BJ (cell line): ENCODE measurements at regions not wholly inside any gene's neighbourhood (a gene's known extent, or its start where the extent isn't known, plus 50 kb on each side); places are given as distances from the start of the nearest gene placed in this dataset.

Experiments
- CTCF ChIA-PET: fragments of 350-600 bp; formaldehyde crosslinking; extraction: SDS; loops from one replicate; lab custom pipeline; 2021; ENCODE audit warnings: antibody characterized with exemption, inconsistent platforms; lab: Yijun Ruan, JAX
- POLR2A ChIA-PET: fragments of 300-600 bp; sonication (Branson Sonifier 250); formaldehyde crosslinking; extraction: SDS; loops from one replicate; lab custom pipeline; 2021; ENCODE audit warnings: antibody characterized with exemption; lab: Charles Lee
- DNase-seq: peaks from one replicate; pipeline ENCODE4 v3.0.0-alpha.2; 2011; ENCODE audit warnings: low read depth
- H3K27me3 ChIP-seq: 2 replicates; pipeline ENCODE4 v1.6.0; 2011; ENCODE audit warnings: low read length; ENCODE audit not compliant: control insufficient read depth, insufficient read depth
- H3K36me3 ChIP-seq: 2 replicates; pipeline ENCODE4 v1.5.1; 2011; ENCODE audit warnings: low read length; ENCODE audit not compliant: control insufficient read depth, insufficient read depth
- H3K4me3 ChIP-seq: 2 replicates; pipeline ENCODE4 v1.5.1; 2011; ENCODE audit warnings: low read depth, mild to moderate bottlenecking, control low read depth, low read length
- CTCF ChIP-seq: IDR thresholded peaks from 2 replicates; pipeline ENCODE4 v1.5.1; 2011; ENCODE audit warnings: low read depth, mild to moderate bottlenecking, control low read depth, inconsistent platforms, low read length, moderate library complexity; ENCODE audit not compliant: insufficient read depth

- no peak for TF ChIP-seq CTCF
- no peaks in the 10 kb centered on the region for H3K36me3 ChIP-seq
- CTCF ChIA-PET, result no interaction called here
- POLR2A ChIA-PET, result no interaction called here
- no peak overlapping the region for H3K4me3 ChIP-seq
- no peak for DNase-seq
- H3K27me3 ChIP-seq, result peaks cover 19% of the 10 kb centered on the region
These were observed 172.2 kb downstream of the CDC5L start for GRCh38 chr6:44559486-44560270.

- ChIA-PET POLR2A (no interaction called here), CTCF (no interaction called here)
- Histone ChIP-seq H3K27me3 (peaks cover 19% of the 10 kb centered on the region), H3K4me3 (no peak overlapping the region), H3K36me3 (no peaks in the 10 kb centered on the region)
- no peak for TF ChIP-seq CTCF
- no peak for DNase-seq
These were observed 173.1 kb downstream of the CDC5L start for GRCh38 chr6:44560458-44561059.

GRCh38 chr6:44561060-44561623 is 173.6 kb downstream of the CDC5L start:
- Histone ChIP-seq H3K27me3 (peaks cover 19% of the 10 kb centered on the region), H3K36me3 (no peaks in the 10 kb centered on the region), H3K4me3 (no peak overlapping the region)
- ChIA-PET CTCF (no interaction called here), POLR2A (no interaction called here)
- DNase-seq, result no peak
- TF ChIP-seq CTCF, result no peak

- no peak for TF ChIP-seq CTCF
- Histone ChIP-seq H3K36me3 (no peaks in the 10 kb centered on the region), H3K4me3 (no peak overlapping the region), H3K27me3 (peaks cover 19% of the 10 kb centered on the region)
- CTCF ChIA-PET, result no interaction called here
- no peak for DNase-seq
- POLR2A ChIA-PET, result no interaction called here
These were observed 174.5 kb downstream of the CDC5L start for GRCh38 chr6:44561832-44562665.

- CTCF ChIA-PET, result no interaction called here
- H3K4me3 ChIP-seq, result no peak overlapping the region
- TF ChIP-seq CTCF, result no peak
- DNase-seq, result no peak
- POLR2A ChIA-PET, result no interaction called here
- H3K27me3 ChIP-seq, result peaks cover 14% of the 10 kb centered on the region
- H3K36me3 ChIP-seq, result no peaks in the 10 kb centered on the region
These were observed 175.9 kb downstream of the CDC5L start for GRCh38 chr6:44563397-44563796.
